ENCODE measurements at regions not wholly inside any gene's neighbourhood (a gene's known extent, or its start where the extent isn't known, plus 50 kb on each side); places are given as distances from the start of the nearest gene placed in this dataset.
"Not testable (repeated sequence)": the region's sequence is repeated elsewhere in the genome, so short reads cannot be mapped to it uniquely, and the experiment has no call there.

- Mint-ChIP-seq H3K27ac (no peak overlapping the region), H3K4me1 (ENCODE audit: low read depth) (no peaks in the 10 kb centered on the region), H3K36me3 (no peaks in the 10 kb centered on the region), H3K9me3 (no peaks in the 10 kb centered on the region), H3K27me3 (no peaks in the 10 kb centered on the region), H3K4me3 (no peak overlapping the region)
- intact Hi-C loops (cut with micrococcal nuclease), result no loop called here
- ChIA-PET POLR2A (no interaction called here), CTCF (no interaction called here)
- no peak for DNase-seq
Observed at GRCh38 chr4:42205541-42205940, 53.1 kb upstream of the BEND4 start.

- ChIA-PET POLR2A (no interaction called here), CTCF (no interaction called here)
- intact Hi-C loops (cut with micrococcal nuclease), result no loop called here
- Mint-ChIP-seq H3K9me3 (no peaks in the 10 kb centered on the region), H3K27me3 (peaks cover 2% of the 10 kb centered on the region), H3K4me1 (ENCODE audit: low read depth) (no peaks in the 10 kb centered on the region), H3K4me3 (no peak overlapping the region), H3K27ac (no peak overlapping the region), H3K36me3 (no peaks in the 10 kb centered on the region)
- DNase-seq, result no peak
Observed at GRCh38 chr4:42216664-42217063, 64.2 kb upstream of the BEND4 start.

- H3K4me3 Mint-ChIP-seq, result no peak overlapping the region
- H3K36me3 Mint-ChIP-seq, result no peaks in the 10 kb centered on the region
- DNase-seq, result no peak
- H3K27me3 Mint-ChIP-seq, result peaks cover 7% of the 10 kb centered on the region
- H3K27ac Mint-ChIP-seq, result no peak overlapping the region
- ChIA-PET POLR2A (no interaction called here), CTCF (no interaction called here)
- H3K9me3 Mint-ChIP-seq, result no peaks in the 10 kb centered on the region
- intact Hi-C loops (cut with micrococcal nuclease), result no loop called here
- H3K4me1 Mint-ChIP-seq (ENCODE audit: low read depth), result no peaks in the 10 kb centered on the region
Observed at GRCh38 chr4:42225286-42225685, 72.8 kb upstream of the BEND4 start.

GRCh38 chr4:42234817-42235216, 82.4 kb upstream of the BEND4 start:
- H3K4me3 Mint-ChIP-seq, result no peak overlapping the region

GRCh38 chr4:42235304-42236021, 83.0 kb upstream of the BEND4 start:
- Mint-ChIP-seq H3K36me3 (no peaks in the 10 kb centered on the region), H3K9me3 (no peaks in the 10 kb centered on the region), H3K27ac (no peak overlapping the region), H3K27me3 (no peaks in the 10 kb centered on the region), H3K4me3 (no peak overlapping the region), H3K4me1 (ENCODE audit: low read depth) (no peaks in the 10 kb centered on the region)
- POLR2A ChIA-PET, result no interaction called here
- intact Hi-C loops (cut with micrococcal nuclease), result no loop called here
- CTCF ChIA-PET, result no interaction called here
- DNase-seq, result no peak

More at GRCh38 chr4:42234817-42235216, 82.4 kb upstream of the BEND4 start:
- DNase-seq, result no peak
- CTCF ChIA-PET, result no interaction called here
- H3K27me3 Mint-ChIP-seq, result no peaks in the 10 kb centered on the region
- H3K9me3 Mint-ChIP-seq, result no peaks in the 10 kb centered on the region
- no peaks in the 10 kb centered on the region for H3K36me3 Mint-ChIP-seq
- POLR2A ChIA-PET, result no interaction called here
- intact Hi-C loops (cut with micrococcal nuclease), result no loop called here
- no peak overlapping the region for H3K27ac Mint-ChIP-seq
- H3K4me1 Mint-ChIP-seq (ENCODE audit: low read depth), result no peaks in the 10 kb centered on the region

GRCh38 chr4:42237010-42237409, 84.6 kb upstream of the BEND4 start:
- no peaks in the 10 kb centered on the region for H3K9me3 Mint-ChIP-seq
- ChIA-PET POLR2A (no interaction called here), CTCF (no interaction called here)
- DNase-seq, result no peak
- H3K27ac Mint-ChIP-seq, result no peak overlapping the region
- H3K27me3 Mint-ChIP-seq, result no peaks in the 10 kb centered on the region
- H3K4me3 Mint-ChIP-seq, result no peak overlapping the region
- intact Hi-C loops (cut with micrococcal nuclease), result no loop called here
- H3K4me1 Mint-ChIP-seq (ENCODE audit: low read depth), result no peaks in the 10 kb centered on the region
- no peaks in the 10 kb centered on the region for H3K36me3 Mint-ChIP-seq

- Mint-ChIP-seq H3K36me3 (no peaks in the 10 kb centered on the region), H3K27ac (no peak overlapping the region), H3K27me3 (no peaks in the 10 kb centered on the region), H3K4me3 (no peak overlapping the region), H3K9me3 (no peaks in the 10 kb centered on the region), H3K4me1 (ENCODE audit: low read depth) (no peaks in the 10 kb centered on the region)
- POLR2A ChIA-PET, result no interaction called here
- CTCF ChIA-PET, result no interaction called here
- intact Hi-C loops (cut with micrococcal nuclease), result no loop called here
- DNase-seq, result no peak
Observed at GRCh38 chr4:42237451-42237850, 85.0 kb upstream of the BEND4 start.

GRCh38 chr4:42248972-42249371, 96.5 kb upstream of the BEND4 start:
- no peaks in the 10 kb centered on the region for H3K36me3 Mint-ChIP-seq
- no peak for DNase-seq
- POLR2A ChIA-PET, result no interaction called here
- no peak overlapping the region for H3K4me3 Mint-ChIP-seq
- no peaks in the 10 kb centered on the region for H3K4me1 Mint-ChIP-seq (ENCODE audit: low read depth)
- H3K27ac Mint-ChIP-seq, result no peak overlapping the region
- CTCF ChIA-PET, result no interaction called here
- intact Hi-C loops (cut with micrococcal nuclease), result no loop called here
- no peaks in the 10 kb centered on the region for H3K9me3 Mint-ChIP-seq
- peaks cover 9% of the 10 kb centered on the region for H3K27me3 Mint-ChIP-seq

- H3K4me3 Mint-ChIP-seq, result no peak overlapping the region
- H3K27ac Mint-ChIP-seq, result no peak overlapping the region
- no peaks in the 10 kb centered on the region for H3K9me3 Mint-ChIP-seq
- H3K27me3 Mint-ChIP-seq, result peaks cover 8% of the 10 kb centered on the region
- H3K36me3 Mint-ChIP-seq, result no peaks in the 10 kb centered on the region
- H3K4me1 Mint-ChIP-seq (ENCODE audit: low read depth), result no peaks in the 10 kb centered on the region
- ChIA-PET POLR2A (no interaction called here), CTCF (interaction anchor here (1.0 kb wide), 1 partner anchor 30 kb away, joined by 3 read pairs; no protein-coding TSS in a partner anchor)
- no peak for DNase-seq
- intact Hi-C loops (cut with micrococcal nuclease), result no loop called here
Observed at GRCh38 chr4:42252315-42252714, 99.9 kb upstream of the BEND4 start.

GRCh38 chr4:42257645-42258044, 105.2 kb upstream of the BEND4 start:
- H3K36me3 Mint-ChIP-seq; H3K27me3 Mint-ChIP-seq; H3K4me3 Mint-ChIP-seq; H3K27ac Mint-ChIP-seq; intact Hi-C loops (cut with micrococcal nuclease); CTCF ChIA-PET; DNase-seq; H3K9me3 Mint-ChIP-seq; H3K4me1 Mint-ChIP-seq (ENCODE audit: low read depth); POLR2A ChIA-PET: not testable (repeated sequence)

GRCh38 chr4:42262701-42263490, 110.4 kb upstream of the BEND4 start:
- Mint-ChIP-seq H3K4me1 (ENCODE audit: low read depth) (no peaks in the 10 kb centered on the region), H3K27me3 (no peaks in the 10 kb centered on the region), H3K4me3 (no peak overlapping the region), H3K27ac (no peak overlapping the region), H3K36me3 (no peaks in the 10 kb centered on the region), H3K9me3 (no peaks in the 10 kb centered on the region)
- ChIA-PET POLR2A (no interaction called here), CTCF (no interaction called here)
- intact Hi-C loops (cut with micrococcal nuclease), result no loop called here
- DNase-seq, result no peak

- Mint-ChIP-seq H3K4me3 (no peak overlapping the region), H3K9me3 (no peaks in the 10 kb centered on the region), H3K27me3 (no peaks in the 10 kb centered on the region), H3K36me3 (no peaks in the 10 kb centered on the region), H3K27ac (no peak overlapping the region), H3K4me1 (ENCODE audit: low read depth) (no peaks in the 10 kb centered on the region)
- intact Hi-C loops (cut with micrococcal nuclease), result no loop called here
- ChIA-PET POLR2A (no interaction called here), CTCF (interaction anchor here (1.1 to 1.2 kb wide), 2 partner anchors 14 to 17 kb away, joined by 3 read pairs; no protein-coding TSS in a partner anchor)
- no peak for DNase-seq
Observed at GRCh38 chr4:42265782-42266602, 113.5 kb upstream of the BEND4 start.

Data from activated CD4-positive, alpha-beta memory T cell treated with anti-CD3 and anti-CD28 coated beads for 36 hours (primary cell).